Stomach (tissue), 8 donors: ENCODE measurements at regions not wholly inside any gene's neighbourhood (a gene's known extent, or its start where the extent isn't known, plus 50 kb on each side); places are given as distances from the start of the nearest gene placed in this dataset.

Experiments used
- DNase-seq, 2 donors: peaks; one replicate each; pipeline versions ENCODE4 v3.0.0 to v3.0.0-alpha.2; 2013 to 2019
- H3K27ac ChIP-seq, 5 donors: fragments of 200-600 bp in 4 of 5; sonication (generic) in 4 of 5; one replicate each; pipeline ENCODE4 v1.5.1; 2013 to 2019; ENCODE audit warnings: mild to moderate bottlenecking in 1 of 5, moderate library complexity in 1 of 5
- H3K27me3 ChIP-seq, 3 donors: fragments of 200-600 bp; sonication (generic); one replicate each; pipeline ENCODE4 v1.5.1; 2017 to 2019; ENCODE audit warnings: mixed run types in 1 of 3
- H3K36me3 ChIP-seq, 4 donors: fragments of 200-600 bp; sonication (generic); 1 replicate in 3 of 4; 2 replicates in 1 of 4; pipeline ENCODE4 v1.5.1; 2016 to 2019
- H3K4me1 ChIP-seq, 4 donors: fragments of 200-600 bp; sonication (generic); one replicate each; pipeline ENCODE4 v1.5.1; 2016 to 2019
- H3K4me3 ChIP-seq, 4 donors: fragments of 200-600 bp; sonication (generic) in 3 of 4; one replicate each; pipeline ENCODE4 v1.5.1; 2016 to 2019; ENCODE audit warnings: mild to moderate bottlenecking in 1 of 4
- H3K9me3 ChIP-seq, 4 donors: fragments of 200-600 bp; sonication (generic); one replicate each; pipeline ENCODE4 v1.5.1; 2016 to 2019
- EP300 ChIP-seq: sonication (generic); formaldehyde crosslinking; IDR thresholded peaks from one replicate; pipeline ENCODE4 v1.6.1; 2017; ENCODE audit warnings: antibody characterized with exemption
- POLR2A ChIP-seq, 4 donors: fragments of 450-650 bp; IDR thresholded peaks; one replicate each; pipeline ENCODE4 v1.6.1; 2016; ENCODE audit warnings: antibody characterized with exemption in 4 of 4, control low read depth in 2 of 4, mild to moderate bottlenecking in 1 of 4, moderate library complexity in 1 of 4
- POLR2AphosphoS5 ChIP-seq, 3 donors: sonication (generic); formaldehyde crosslinking; IDR thresholded peaks; one replicate each; pipeline ENCODE4 v1.6.1; 2016; ENCODE audit warnings: antibody characterized with exemption in 3 of 3
- WGBS, 5 donors: extraction: QIAGEN DNeasy Blood & Tissue Kit in 3 of 5; methylation state at CpG; one replicate each; pipeline versions ENCODE4 v1.1.5 to v1.1.7; 2013 to 2018; 5-methylcytosine and 5-hydroxymethylcytosine counted together
- intact Hi-C: fragments of 100-400 bp; cut with DNase I; formaldehyde crosslinking; loops from one replicate; pipeline ENCODE4 v1.15.1; 2023; ENCODE audit warnings: low total_unique reads
- TF ChIP-seq, protein P1 (sequence below), 7 experiments: fragments of 450-650 bp in 4 of 7; fragments of 200-600 bp in 3 of 7; sonication (generic) in 3 of 7; IDR thresholded peaks; one replicate each; pipeline ENCODE4 v1.5.1; 2016 to 2019; ENCODE audit warnings: antibody characterized with exemption in 7 of 7, control low read depth in 2 of 7, mild to moderate bottlenecking in 1 of 7
- donor health status: healthy with polysubstance abuse.
- donor health status: Bipolar disorder and iron deficiency.
- donor health status: healthy.

DNA sequence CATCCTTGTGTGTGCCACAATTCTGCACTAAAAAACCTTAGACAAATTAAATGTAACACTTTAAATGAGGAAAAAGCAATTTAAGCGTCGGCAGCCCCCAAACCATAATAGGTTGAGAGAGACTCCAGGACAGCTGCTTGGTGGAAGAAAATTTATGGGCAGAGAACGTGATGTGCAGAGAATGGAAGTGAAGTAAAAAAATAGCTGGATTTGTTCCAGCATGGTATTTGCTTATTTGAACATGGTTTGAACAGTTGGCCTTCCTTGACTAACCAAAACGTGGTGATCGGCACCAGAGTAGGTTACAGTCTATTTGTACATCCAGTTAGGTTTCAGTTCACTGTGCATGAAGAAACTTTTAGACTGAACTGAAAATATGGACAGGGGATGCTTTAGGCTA is 343.0 kb upstream of the CPEB2 start:
- no peak overlapping the region for H3K4me3 ChIP-seq
- 54 to 72% (median 60%) methylated on average over 5 of the region's 5 CpGs for WGBS, 5 donors

DNA sequence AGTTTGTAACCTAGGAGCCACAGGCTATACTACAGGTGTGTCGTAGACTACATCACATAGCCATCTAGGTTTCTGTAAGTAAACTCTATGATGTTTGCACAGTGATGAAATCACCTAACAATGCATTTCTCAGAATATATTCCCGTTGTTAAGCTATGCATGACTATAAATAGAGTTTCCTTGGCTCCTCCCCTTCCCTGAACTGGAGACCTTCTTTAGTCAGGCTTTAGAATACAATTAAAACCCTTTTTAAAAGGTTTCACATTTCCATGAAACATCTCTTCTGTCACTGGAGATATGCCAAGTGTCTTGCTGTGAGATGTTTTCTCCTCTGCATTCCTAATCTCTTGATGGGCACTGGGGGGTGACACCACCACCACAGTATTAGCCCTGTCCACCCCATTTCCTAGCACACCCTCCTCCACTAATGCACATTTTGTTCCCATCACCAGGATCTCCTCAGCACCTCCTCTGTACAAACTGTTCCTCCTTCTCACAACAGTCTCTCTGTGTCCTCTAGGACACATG is 334.6 kb upstream of the CPEB2 start:
- Histone ChIP-seq H3K27ac (no peak overlapping the region), H3K27me3 (no peaks in the 10 kb centered on the region), H3K4me1 (no peaks in the 10 kb centered on the region), H3K4me3 (no peak overlapping the region), H3K9me3 (peaks cover 7 to 14% (median 9%) of the 10 kb centered on the region in 4 donors), H3K36me3 (no peaks in the 10 kb centered on the region)
- DNase-seq: peak in 1 of 2 donors; percentile 16
- no peak for TF ChIP-seq POLR2A (IDR thresholded peaks at IDR 0.05)
- no peak for TF ChIP-seq EP300
- TF ChIP-seq, protein P1, sequence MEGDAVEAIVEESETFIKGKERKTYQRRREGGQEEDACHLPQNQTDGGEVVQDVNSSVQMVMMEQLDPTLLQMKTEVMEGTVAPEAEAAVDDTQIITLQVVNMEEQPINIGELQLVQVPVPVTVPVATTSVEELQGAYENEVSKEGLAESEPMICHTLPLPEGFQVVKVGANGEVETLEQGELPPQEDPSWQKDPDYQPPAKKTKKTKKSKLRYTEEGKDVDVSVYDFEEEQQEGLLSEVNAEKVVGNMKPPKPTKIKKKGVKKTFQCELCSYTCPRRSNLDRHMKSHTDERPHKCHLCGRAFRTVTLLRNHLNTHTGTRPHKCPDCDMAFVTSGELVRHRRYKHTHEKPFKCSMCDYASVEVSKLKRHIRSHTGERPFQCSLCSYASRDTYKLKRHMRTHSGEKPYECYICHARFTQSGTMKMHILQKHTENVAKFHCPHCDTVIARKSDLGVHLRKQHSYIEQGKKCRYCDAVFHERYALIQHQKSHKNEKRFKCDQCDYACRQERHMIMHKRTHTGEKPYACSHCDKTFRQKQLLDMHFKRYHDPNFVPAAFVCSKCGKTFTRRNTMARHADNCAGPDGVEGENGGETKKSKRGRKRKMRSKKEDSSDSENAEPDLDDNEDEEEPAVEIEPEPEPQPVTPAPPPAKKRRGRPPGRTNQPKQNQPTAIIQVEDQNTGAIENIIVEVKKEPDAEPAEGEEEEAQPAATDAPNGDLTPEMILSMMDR (IDR thresholded peaks at IDR 0.05): no peak
- no peak for TF ChIP-seq POLR2AphosphoS5 (IDR thresholded peaks at IDR 0.05)
- WGBS, 5 donors: 9 to 40% (median 23%) methylated on average over 2 of the region's 2 CpGs
- intact Hi-C loops: no loop called here

More for the DNA sequence above, 343.0 kb upstream of the CPEB2 start:
- Histone ChIP-seq H3K36me3 (no peaks in the 10 kb centered on the region), H3K4me1 (no peaks in the 10 kb centered on the region), H3K27me3 (no peaks in the 10 kb centered on the region), H3K27ac (no peak overlapping the region), H3K9me3 (no peaks in the 10 kb centered on the region)
- intact Hi-C loops: no loop called here
- DNase-seq: no peak
- TF ChIP-seq POLR2AphosphoS5 (IDR thresholded peaks at IDR 0.05) (no peak), EP300 (no peak), POLR2A (IDR thresholded peaks at IDR 0.05) (no peak)
- TF ChIP-seq, protein P1 (IDR thresholded peaks at IDR 0.05): no peak

DNA sequence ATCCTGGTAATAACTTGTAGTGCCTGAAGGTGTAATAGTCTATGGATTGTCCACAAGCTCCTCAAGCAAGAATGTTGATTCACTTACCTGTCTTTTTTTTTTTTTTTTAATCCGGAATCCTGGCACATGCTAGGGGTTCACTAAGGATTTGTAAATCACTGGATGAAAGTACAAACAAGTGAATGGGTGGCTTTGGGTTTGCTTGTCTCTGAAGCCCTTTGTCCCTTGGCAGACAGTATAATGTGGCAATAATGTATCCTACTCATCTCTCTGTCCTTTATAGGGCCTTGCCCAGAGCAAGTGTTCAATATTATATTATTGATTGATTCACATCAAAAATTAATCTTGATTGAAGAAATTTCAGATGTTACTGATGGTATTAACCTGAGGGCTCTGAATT is 334.0 kb upstream of the CPEB2 start:
- intact Hi-C loops: no loop called here
- Histone ChIP-seq H3K36me3 (no peaks in the 10 kb centered on the region), H3K9me3 (peaks cover 7 to 14% (median 9%) of the 10 kb centered on the region in 4 donors), H3K4me1 (no peaks in the 10 kb centered on the region), H3K4me3 (no peak overlapping the region), H3K27ac (no peak overlapping the region), H3K27me3 (no peaks in the 10 kb centered on the region)
- no peak for TF ChIP-seq POLR2AphosphoS5 (IDR thresholded peaks at IDR 0.05)
- TF ChIP-seq POLR2A (IDR thresholded peaks at IDR 0.05): no peak
- no peak for TF ChIP-seq EP300
- TF ChIP-seq, protein P1 (IDR thresholded peaks at IDR 0.05): no peak
- WGBS, 5 donors: 78 to 96% (median 83%) methylated on average over 1 of the region's 1 CpG
- DNase-seq: no peak

DNA sequence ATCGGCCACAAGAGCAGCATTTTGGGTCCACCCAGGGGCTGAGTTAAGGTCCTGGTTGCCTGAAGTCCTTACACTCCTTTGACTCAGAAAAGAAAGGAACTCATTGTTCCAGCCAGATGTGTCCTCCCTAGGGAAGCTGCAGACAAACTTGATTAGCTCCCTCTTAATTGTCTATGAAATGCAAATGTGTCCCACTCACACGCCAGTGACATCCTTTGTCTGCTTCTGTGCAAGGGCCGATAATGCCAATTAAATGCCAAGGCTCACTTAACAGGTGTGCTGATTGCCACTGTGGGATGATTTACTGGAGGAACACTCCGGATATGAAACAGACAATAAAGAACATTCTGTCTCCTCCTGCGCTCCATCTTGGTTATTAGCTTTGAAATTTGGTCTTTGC is 332.9 kb upstream of the CPEB2 start:
- Histone ChIP-seq H3K4me3 (no peak overlapping the region), H3K27ac (no peak overlapping the region), H3K27me3 (no peaks in the 10 kb centered on the region), H3K4me1 (no peaks in the 10 kb centered on the region), H3K9me3 (peaks cover 7 to 14% (median 9%) of the 10 kb centered on the region in 4 donors), H3K36me3 (no peaks in the 10 kb centered on the region)
- no peak for DNase-seq
- WGBS, 5 donors: 84 to 86% (median 84%) methylated on average over 5 of the region's 5 CpGs
- intact Hi-C loops: no loop called here
- TF ChIP-seq POLR2A (IDR thresholded peaks at IDR 0.05): no peak
- TF ChIP-seq EP300: no peak
- TF ChIP-seq POLR2AphosphoS5 (IDR thresholded peaks at IDR 0.05): no peak
- TF ChIP-seq, protein P1 (IDR thresholded peaks at IDR 0.05): no peak
